ENCODE measurements at regions not wholly inside any gene's neighbourhood (a gene's known extent, or its start where the extent isn't known, plus 50 kb on each side); places are given as distances from the start of the nearest gene placed in this dataset.

- FAIRE-seq, result no peak
Observed at GRCh38 chr4:71243091-71243833, 95.6 kb upstream of the SLC4A4 start.

DNA sequence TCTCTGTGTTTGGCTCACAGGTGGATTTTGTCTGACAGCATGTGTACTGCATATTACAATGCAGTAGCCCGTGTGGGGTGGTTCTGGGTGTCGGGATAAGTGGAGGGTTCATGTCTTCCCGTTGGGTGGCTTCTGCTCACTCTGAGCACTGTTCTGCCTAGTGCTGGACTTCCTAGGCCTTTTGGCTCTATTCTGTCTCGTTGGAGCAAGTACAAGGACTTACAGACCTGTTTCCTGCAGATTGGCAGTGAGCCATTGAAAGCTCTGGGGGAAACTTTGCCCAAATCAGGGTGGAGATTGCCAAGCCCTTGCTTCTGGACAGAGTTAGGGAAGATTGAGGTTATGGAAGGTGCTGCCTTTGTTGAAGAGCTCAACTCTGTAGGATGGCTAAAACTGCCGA is 91.1 kb upstream of the SLC4A4 start:
- no peak for FAIRE-seq

DNA sequence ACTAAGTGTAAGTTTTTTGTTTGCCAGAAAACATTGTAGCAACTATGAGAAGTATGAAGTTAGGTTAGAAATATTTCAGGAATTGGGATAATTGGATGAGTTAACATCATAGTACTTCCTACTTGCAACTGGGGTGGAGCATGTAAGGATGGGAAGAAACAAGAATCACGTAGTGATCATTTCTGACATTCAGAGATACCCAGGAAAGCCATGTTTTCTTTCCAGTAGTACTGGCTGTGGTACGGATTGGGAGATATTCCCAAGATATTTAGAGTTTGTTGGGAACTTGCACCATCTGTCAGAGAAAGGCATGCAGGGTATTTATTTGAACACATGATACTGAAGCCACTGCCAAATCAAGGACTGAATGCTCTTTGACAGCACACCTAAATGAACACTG is 87.6 kb upstream of the SLC4A4 start:
- no peak for FAIRE-seq

GRCh38 chr4:71253545-71253944 is 85.3 kb upstream of the SLC4A4 start:
- no peak for FAIRE-seq

DNA sequence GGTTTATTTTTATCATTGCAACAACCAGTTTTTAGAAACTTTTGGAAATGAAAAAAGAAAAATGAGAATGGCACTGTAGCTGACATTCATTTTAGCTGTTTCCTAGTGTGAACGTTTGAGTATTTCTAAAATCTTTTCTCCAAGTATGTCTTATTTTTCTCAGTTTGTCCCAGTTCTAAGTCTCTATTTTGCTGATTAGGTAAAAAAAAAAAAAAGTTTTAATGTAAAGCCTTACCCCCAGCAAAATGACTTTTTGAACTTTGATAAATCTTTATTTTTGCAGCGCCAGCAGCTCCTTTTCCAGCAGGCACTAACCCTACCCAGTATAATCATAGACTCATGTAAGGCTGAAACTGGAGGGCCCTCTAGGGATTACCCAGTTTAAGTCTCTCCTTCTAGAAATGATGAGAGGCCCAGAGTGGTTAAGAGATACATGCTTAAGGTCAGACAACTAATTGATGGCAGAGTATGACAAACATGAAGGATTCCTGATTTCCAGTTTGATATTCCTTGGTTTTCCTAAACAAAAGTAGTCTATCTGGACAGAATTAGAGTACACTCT is 84.3 kb upstream of the SLC4A4 start:
- FAIRE-seq, result no peak

DNA sequence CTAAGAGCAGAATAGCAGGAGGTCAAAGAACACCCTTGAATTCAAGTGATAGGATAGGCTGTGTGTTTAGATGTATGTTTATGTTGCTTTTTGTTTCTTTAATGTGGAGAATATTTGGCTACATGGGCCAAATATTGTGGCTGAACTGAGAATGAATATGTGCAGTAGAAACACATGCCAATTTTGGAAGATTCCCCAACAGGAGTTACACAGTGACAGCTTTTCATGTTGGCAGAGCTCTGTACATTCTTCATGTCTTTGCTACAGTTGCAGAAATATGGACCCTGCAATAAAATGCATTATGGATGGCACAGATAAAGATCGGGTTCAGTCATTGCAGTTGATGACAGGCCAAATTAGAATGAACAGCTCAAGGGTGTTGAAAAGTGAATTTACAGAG is 82.8 kb upstream of the SLC4A4 start:
- no peak for FAIRE-seq

- FAIRE-seq, result no peak
Observed at GRCh38 chr4:71257761-71258160, 81.1 kb upstream of the SLC4A4 start.

- no peak for FAIRE-seq
Observed at GRCh38 chr4:71258323-71258722, 80.5 kb upstream of the SLC4A4 start.

- no peak for FAIRE-seq
Observed at GRCh38 chr4:71259280-71259679, 79.5 kb upstream of the SLC4A4 start.

DNA sequence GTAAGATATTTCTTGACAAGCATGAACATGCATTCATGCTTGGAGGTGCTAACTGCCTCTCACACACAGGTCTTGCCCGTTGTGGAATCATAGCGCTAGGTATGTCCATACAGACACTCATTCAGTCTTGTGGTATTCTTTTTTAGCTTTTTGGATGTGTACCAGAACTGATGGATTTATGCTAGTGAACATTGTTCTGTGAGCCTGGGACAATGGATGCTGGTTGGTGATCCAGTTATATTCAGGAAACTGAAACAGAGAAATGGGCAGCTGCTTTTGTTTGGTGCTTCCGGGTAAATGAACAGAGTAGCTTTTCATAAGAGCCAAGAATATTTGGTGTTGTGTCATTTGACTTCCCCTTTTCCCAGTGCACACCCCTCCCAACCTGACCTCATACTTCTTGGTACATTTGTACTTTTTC is 78.9 kb upstream of the SLC4A4 start:
- FAIRE-seq, result no peak

DNA sequence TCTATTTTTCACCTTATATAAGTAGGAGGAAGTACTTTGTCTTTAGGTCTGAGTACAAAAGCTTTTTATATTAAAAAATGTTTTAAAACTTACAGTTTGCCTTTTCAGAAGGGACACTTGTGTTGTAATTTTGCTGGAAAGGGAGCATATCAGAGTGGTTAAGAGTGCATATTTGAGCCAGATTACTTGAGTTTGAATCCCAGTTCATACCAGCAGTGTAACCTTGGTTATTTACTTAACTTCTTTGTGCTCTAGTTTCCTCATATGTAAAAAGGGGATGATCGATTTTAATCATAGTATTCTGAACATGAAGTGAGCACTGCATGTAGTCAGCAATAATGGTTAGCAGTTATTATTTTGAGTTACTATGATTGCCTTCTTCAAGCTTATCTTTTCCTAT is 78.3 kb upstream of the SLC4A4 start:
- FAIRE-seq, result no peak

DNA sequence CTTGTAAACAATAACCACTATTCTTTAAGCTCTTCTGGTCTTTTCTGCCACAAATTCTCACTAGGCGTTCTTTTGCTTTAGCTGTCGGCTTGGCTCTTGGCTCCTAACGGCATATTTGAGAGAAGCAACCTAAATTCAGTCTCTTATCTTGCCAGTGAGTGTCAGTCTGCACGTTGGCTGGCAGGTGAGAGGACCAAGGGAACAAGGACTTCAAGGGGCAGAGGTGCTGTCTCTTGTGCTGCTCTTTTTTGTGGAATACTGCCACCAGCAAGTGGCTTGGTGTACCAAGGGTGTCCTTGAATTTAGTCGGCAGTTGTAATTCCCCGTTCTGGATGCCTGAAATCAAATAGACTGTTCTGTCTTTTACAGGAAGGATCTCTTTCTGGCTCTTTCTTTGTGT is 77.8 kb upstream of the SLC4A4 start:
- no peak for FAIRE-seq

DNA sequence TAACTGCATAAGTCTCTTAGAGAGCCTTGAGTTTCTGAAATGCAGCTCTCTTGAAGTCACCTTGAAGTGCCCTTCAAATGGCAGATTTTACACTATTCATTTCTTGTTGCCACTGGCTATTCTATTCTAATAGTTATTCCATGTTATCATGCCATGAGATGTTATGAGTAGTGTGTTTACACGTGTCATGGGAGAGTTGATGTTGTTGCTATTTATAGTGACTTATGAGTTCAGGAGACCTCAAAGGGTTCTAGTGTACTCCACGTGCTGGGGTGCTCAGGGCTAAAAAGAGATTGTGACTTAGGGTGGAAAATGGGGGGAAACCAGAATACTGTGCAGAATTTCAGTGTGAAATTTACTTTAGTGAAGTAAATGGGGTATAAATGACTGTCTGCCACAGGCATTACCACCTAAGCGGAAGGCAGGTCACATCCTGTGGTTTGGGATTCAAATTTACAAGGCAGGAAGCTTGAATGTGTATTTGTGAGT is 77.1 kb upstream of the SLC4A4 start:
- FAIRE-seq, result no peak

DNA sequence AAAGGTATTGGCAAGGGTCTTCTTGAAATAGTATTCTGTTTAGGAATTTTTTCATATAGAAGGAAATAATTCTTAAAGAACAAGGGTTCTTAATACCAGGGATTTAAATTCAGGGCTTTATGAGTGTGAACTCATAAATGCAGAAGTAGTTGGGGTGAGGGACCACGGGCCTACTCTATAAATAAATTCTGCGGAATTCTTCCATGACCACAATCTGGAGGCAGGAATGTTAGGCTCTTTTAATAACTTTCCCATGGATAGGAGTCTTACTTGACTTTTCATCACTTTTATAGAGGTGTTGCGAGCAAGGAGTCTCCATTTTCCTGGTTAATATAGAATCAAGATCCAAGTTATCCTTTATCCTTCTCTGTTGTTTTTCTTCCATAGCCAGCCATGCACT is 76.7 kb upstream of the SLC4A4 start:
- no peak for FAIRE-seq

- no peak for FAIRE-seq
Observed at GRCh38 chr4:71266090-71266794, 72.6 kb upstream of the SLC4A4 start.

- FAIRE-seq, result no peak
Observed at GRCh38 chr4:71267244-71267643, 71.6 kb upstream of the SLC4A4 start.

GRCh38 chr4:71268166-71268565 is 70.7 kb upstream of the SLC4A4 start:
- no peak for FAIRE-seq

DNA sequence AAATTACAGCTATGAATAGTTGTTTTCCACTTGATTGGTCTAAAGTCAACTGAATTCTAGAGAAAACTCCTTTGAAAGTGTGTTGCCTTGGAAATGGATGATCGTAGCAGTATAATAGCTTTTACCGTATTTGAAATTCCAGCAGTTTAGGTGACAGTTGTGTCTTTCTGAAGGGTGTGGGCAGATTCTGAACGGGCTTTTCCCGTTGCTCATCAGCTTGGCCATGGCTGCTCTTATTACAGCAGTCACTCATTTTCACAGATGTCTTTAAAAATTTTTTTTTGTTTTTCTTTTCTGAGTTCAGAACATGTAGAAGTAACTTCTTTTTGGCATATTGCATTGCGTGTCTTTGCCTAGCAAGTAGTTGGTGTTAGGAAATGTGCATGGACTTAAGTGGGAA is 69.6 kb upstream of the SLC4A4 start:
- FAIRE-seq, result no peak

- FAIRE-seq, result no peak
Observed at GRCh38 chr4:71270901-71271300, 67.9 kb upstream of the SLC4A4 start.

GRCh38 chr4:71272976-71273375 is 65.8 kb upstream of the SLC4A4 start:
- FAIRE-seq, result no peak

GRCh38 chr4:71275004-71275403 is 63.8 kb upstream of the SLC4A4 start:
- FAIRE-seq, result no peak

DNA sequence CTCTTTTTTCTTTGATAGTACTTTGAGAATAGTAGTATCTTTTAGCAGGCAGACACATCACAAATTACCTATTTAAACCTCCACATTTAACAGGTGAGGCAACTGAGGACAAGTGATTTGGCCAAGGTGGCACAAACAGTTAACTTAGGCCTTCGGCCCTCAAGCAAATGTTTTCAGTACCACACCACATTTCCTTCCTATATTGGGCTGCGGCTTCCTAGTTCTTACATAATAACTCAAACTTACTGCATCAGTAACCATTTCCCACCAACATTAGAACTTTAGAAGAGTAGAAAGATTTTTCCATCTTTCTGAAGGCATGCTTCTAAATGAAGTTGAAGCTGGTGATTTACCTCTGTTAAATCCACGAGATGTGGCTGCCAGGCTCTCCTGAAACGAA is 63.2 kb upstream of the SLC4A4 start:
- no peak for FAIRE-seq

DNA sequence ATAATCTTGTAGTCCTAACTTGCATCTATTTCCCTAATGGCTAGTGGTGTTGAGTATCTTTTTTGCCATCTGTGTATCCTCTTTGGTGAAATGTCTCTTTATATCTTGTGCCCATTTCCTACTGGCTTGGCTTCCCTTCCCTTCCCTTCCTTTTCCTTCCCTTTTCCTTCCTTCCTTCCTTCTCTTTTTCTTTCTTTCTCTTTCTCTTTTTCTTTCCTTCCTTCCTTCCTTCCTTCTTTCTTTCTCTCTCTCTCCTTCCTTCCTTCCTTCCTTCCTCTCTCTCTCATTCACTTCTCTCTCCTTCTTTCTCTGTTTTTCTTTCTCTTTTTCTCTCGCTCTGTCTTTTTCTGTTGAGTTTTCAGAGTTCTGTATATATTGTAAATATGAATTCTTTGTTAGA is 61.5 kb upstream of the SLC4A4 start:
- no peak for FAIRE-seq

DNA sequence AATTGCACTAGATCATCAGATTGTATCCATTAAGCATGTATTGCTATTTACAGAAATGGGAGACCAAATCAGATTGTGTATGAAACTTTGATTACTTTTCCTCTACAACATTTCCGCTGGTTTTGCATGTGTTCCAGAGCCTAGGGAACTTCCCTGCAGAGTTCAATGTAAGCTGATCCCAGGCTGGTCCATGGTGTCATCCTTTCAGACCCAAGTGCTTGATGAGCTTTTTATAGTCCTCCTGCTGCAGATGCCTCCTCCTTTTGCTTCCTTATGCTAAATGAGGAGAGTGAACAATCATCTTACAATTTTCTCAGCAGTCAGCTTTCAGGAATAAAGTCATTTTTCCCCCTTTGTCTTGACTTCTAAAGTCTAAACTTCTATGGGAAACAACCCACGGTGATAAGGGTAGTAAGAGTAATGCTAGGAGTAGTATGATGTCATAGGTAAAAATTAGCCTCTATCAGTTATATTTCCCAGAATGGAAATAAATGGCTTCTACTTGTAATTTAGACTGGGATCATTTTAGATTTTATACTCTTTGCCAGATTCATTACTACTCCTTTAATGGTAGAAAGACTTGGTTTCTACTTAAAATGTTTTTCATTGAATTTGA is 55.1 kb upstream of the SLC4A4 start:
- no peak for FAIRE-seq

Measured in A204.1 (cell line).